Keratinocyte (primary cell): ENCODE measurements at regions not wholly inside any gene's neighbourhood (a gene's known extent, or its start where the extent isn't known, plus 50 kb on each side); places are given as distances from the start of the nearest gene placed in this dataset.

Experiments used
- DNase-seq: peaks from one replicate; pipeline ENCODE4 v3.0.0-alpha.2; 2011; ENCODE audit warnings: low read depth, missing footprints, low spot score
- FAIRE-seq: peaks from 2 replicates; lab custom pipeline; 2011; peaks lifted over from hg19 to GRCh38; lab: Jason Lieb, UNC
- H2AFZ ChIP-seq: 2 replicates; pipeline ENCODE4 v1.6.0; 2012; ENCODE audit warnings: low read length, control low read depth, inconsistent platforms; ENCODE audit not compliant: control insufficient read depth
- H3K27ac ChIP-seq: 2 replicates; pipeline ENCODE4 v1.5.1; 2011; ENCODE audit warnings: low read length; ENCODE audit not compliant: control insufficient read depth, insufficient read depth
- H3K27me3 ChIP-seq: 3 replicates; pipeline ENCODE4 v1.6.0; 2011; ENCODE audit warnings: low read length; ENCODE audit not compliant: control insufficient read depth, insufficient read depth; ENCODE audit errors: extremely low read depth
- H3K36me3 ChIP-seq, 2 experiments: 2 replicates in 1 of 2; 3 replicates in 1 of 2; pipeline ENCODE4 v1.5.1; 2011; ENCODE audit warnings: low read length in 2 of 2, mild to moderate bottlenecking in 1 of 2; ENCODE audit not compliant: control insufficient read depth in 2 of 2, insufficient read depth in 2 of 2; ENCODE audit errors: extremely low read depth in 1 of 2
- H3K4me1 ChIP-seq: 3 replicates; pipeline ENCODE4 v1.5.1; 2011; ENCODE audit warnings: low read length; ENCODE audit not compliant: control insufficient read depth, insufficient read depth; ENCODE audit errors: extremely low read depth
- H3K4me2 ChIP-seq: 3 replicates; pipeline ENCODE4 v1.6.0; 2011; ENCODE audit warnings: low read depth, low read length; ENCODE audit not compliant: control insufficient read depth, insufficient read depth; ENCODE audit errors: extremely low read depth
- H3K4me3 ChIP-seq, 3 experiments: fragments of 200-600 bp in 1 of 3; sonication (generic) in 1 of 3; 2 replicates in 2 of 3; 3 replicates in 1 of 3; pipeline ENCODE4 v1.5.1; 2011 to 2016; ENCODE audit warnings: low read length in 3 of 3, mild to moderate bottlenecking in 3 of 3, control low read depth in 2 of 3, inconsistent platforms in 1 of 3, low read depth in 1 of 3, mixed read lengths in 1 of 3, mixed run types in 1 of 3, moderate library complexity in 1 of 3; ENCODE audit not compliant: control insufficient read depth in 2 of 3, insufficient read depth in 2 of 3; ENCODE audit errors: extremely low read depth in 1 of 3
- H3K79me2 ChIP-seq: 2 replicates; pipeline ENCODE4 v1.6.0; 2012; ENCODE audit warnings: low read length; ENCODE audit not compliant: control insufficient read depth, insufficient read depth
- H3K9ac ChIP-seq: 3 replicates; pipeline ENCODE4 v1.6.0; 2011; ENCODE audit warnings: low read length; ENCODE audit not compliant: control insufficient read depth, insufficient read depth; ENCODE audit errors: extremely low read depth
- H3K9me1 ChIP-seq: 3 replicates; pipeline ENCODE4 v1.6.0; 2011; ENCODE audit warnings: low read length; ENCODE audit not compliant: control insufficient read depth, insufficient read depth; ENCODE audit errors: extremely low read depth
- H3K9me3 ChIP-seq: 2 replicates; pipeline ENCODE4 v1.5.1; 2012; ENCODE audit warnings: low read depth, low read length; ENCODE audit not compliant: control insufficient read depth
- H4K20me1 ChIP-seq: 3 replicates; pipeline ENCODE4 v1.6.0; 2011; ENCODE audit warnings: low read length; ENCODE audit not compliant: control insufficient read depth, insufficient read depth; ENCODE audit errors: extremely low read depth
- EZH2 ChIP-seq: IDR thresholded peaks from one replicate; pipeline ENCODE4 v1.6.1; 2012; ENCODE audit warnings: inconsistent platforms, mild to moderate bottlenecking, low read length, moderate library complexity
- dilution Hi-C: fragments of 300-500 bp; cut with MboI; formaldehyde crosslinking; loops from one replicate; pipeline ENCODE4 v1.7.0; 2020; ENCODE audit warnings: low sequenced_read_pairs; ENCODE audit not compliant: extremely low pct_ligation_motif_present
- TF ChIP-seq, protein P1 (sequence below), 3 experiments: IDR thresholded peaks in 1 of 3; conservative IDR thresholded peaks in 1 of 3; optimal IDR thresholded peaks in 1 of 3; 2 replicates in 2 of 3; 3 replicates in 1 of 3; pipeline versions ENCODE3 to v1.5.1; 2011; ENCODE audit warnings: low read length in 3 of 3, mild to moderate bottlenecking in 3 of 3, moderate library complexity in 2 of 3, control low read depth in 1 of 3, inconsistent platforms in 1 of 3; ENCODE audit not compliant: insufficient read depth in 2 of 3; ENCODE audit errors: extremely low read depth in 1 of 3

DNA sequence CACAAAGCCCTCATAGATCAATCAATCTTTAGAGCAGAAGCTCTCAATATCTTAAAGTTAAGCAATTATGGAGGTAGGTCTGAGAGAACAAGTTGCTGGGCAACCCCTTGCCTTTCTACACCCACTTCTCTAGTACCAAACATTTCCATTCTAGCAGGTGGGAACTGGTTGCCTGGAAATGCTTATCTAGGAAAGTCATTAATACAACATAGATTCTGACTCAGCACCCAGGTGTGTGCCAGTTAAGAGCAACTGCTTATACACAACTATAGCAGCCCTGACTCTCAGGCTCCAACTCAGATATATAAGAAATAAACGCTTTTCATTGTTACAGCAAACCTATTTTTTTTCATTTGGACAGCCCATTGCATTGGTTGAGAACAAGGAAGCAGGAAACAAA lies 237.7 kb downstream of the IRS1 start:
- Histone ChIP-seq H3K9me3 (no peaks in the 10 kb centered on the region), H3K79me2 (no peaks in the 10 kb centered on the region), H3K27ac (peak overlapping the region; percentile 51), H4K20me1 (no peaks in the 10 kb centered on the region), H3K4me2 (no peak overlapping the region), H2AFZ (no peak overlapping the region), H3K36me3 (no peaks in the 10 kb centered on the region), H3K4me1 (peaks cover 32% of the 10 kb centered on the region), H3K9me1 (no peaks in the 10 kb centered on the region), H3K9ac (no peak overlapping the region), H3K4me3 (no peak overlapping the region), H3K27me3 (no peaks in the 10 kb centered on the region)
- TF ChIP-seq, protein P1, sequence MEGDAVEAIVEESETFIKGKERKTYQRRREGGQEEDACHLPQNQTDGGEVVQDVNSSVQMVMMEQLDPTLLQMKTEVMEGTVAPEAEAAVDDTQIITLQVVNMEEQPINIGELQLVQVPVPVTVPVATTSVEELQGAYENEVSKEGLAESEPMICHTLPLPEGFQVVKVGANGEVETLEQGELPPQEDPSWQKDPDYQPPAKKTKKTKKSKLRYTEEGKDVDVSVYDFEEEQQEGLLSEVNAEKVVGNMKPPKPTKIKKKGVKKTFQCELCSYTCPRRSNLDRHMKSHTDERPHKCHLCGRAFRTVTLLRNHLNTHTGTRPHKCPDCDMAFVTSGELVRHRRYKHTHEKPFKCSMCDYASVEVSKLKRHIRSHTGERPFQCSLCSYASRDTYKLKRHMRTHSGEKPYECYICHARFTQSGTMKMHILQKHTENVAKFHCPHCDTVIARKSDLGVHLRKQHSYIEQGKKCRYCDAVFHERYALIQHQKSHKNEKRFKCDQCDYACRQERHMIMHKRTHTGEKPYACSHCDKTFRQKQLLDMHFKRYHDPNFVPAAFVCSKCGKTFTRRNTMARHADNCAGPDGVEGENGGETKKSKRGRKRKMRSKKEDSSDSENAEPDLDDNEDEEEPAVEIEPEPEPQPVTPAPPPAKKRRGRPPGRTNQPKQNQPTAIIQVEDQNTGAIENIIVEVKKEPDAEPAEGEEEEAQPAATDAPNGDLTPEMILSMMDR (optimal IDR thresholded peaks at IDR 0.05 in 1 of 3, IDR thresholded peaks at IDR 0.05 in 1 of 3, conservative IDR thresholded peaks at IDR 0.05 in 1 of 3; ENCODE audit: extremely low read depth in 1 of 3, insufficient read depth in 2 of 3, low read length in 3 of 3): no peak
- no peak for TF ChIP-seq EZH2
- DNase-seq: no peak
- FAIRE-seq: peak; percentile 84
- dilution Hi-C loops: no loop called here

DNA sequence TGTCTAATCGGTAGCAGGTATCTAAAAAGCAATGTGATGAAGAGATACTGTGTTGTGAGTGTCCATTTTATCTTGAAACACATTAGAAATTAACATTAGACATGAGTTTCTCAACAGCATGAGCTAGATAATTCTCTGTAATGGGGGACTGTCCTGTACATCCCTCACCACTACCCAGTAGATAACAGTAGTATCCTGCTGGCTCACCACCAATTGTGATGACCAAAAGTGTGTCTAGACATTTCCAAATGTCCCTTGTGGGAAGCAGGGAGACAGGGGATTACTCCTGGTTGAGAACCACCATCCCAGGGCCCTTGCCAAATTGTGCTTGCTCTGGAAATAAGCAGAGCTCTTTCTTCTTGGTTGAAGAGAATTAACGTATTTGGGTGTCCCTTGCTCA lies 239.3 kb downstream of the IRS1 start:
- Histone ChIP-seq H3K4me2 (no peak overlapping the region), H3K27me3 (no peaks in the 10 kb centered on the region), H3K9ac (no peak overlapping the region), H3K4me1 (peaks cover 32% of the 10 kb centered on the region), H2AFZ (no peak overlapping the region), H3K9me1 (no peaks in the 10 kb centered on the region), H4K20me1 (no peaks in the 10 kb centered on the region), H3K9me3 (no peaks in the 10 kb centered on the region), H3K27ac (no peak overlapping the region), H3K36me3 (no peaks in the 10 kb centered on the region), H3K4me3 (no peak overlapping the region), H3K79me2 (no peaks in the 10 kb centered on the region)
- dilution Hi-C loops: no loop called here
- no peak for DNase-seq
- TF ChIP-seq EZH2: no peak
- TF ChIP-seq, protein P1 (optimal IDR thresholded peaks at IDR 0.05 in 1 of 3, IDR thresholded peaks at IDR 0.05 in 1 of 3, conservative IDR thresholded peaks at IDR 0.05 in 1 of 3; ENCODE audit: extremely low read depth in 1 of 3, insufficient read depth in 2 of 3, low read length in 3 of 3): no peak
- FAIRE-seq: no peak
